NB4 (cell line): ENCODE measurements at regions not wholly inside any gene's neighbourhood (a gene's known extent, or its start where the extent isn't known, plus 50 kb on each side); places are given as distances from the start of the nearest gene placed in this dataset.

ENCODE experiments used
- POLR2A ChIP-seq: IDR thresholded peaks from 2 replicates; pipeline ENCODE4 v1.6.1; 2011; ENCODE audit warnings: mild to moderate bottlenecking; ENCODE audit not compliant: insufficient read length; ENCODE audit errors: extremely low read depth
- TF ChIP-seq, protein P1 (sequence below): IDR thresholded peaks from one replicate; pipeline ENCODE4 v1.5.1; 2012; ENCODE audit warnings: low read depth, low read length
- TF ChIP-seq, protein P2 (sequence below): IDR thresholded peaks from 2 replicates; pipeline ENCODE4 v1.6.1; 2011; ENCODE audit warnings: low read depth, low read length

DNA sequence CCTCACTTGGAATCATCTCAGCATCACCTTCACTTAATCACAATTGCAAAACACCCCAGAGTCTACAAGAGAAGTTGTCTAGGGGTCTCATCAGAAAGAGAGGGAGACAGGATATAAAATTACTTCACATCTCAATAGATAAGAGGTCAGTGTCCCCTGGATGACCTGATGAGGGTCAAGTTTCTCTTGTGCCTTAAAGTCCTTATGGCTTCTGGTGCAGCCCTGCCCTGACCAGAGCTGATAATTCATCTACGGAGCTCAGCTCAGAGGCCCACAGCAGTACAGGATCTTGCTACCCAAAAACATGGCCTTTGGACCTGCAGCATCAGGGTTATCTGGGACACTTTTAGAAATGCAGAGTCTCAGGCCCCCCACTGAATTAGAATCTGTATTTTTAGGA is 111.1 kb upstream of the GLI3 start:
- TF ChIP-seq, protein P1, sequence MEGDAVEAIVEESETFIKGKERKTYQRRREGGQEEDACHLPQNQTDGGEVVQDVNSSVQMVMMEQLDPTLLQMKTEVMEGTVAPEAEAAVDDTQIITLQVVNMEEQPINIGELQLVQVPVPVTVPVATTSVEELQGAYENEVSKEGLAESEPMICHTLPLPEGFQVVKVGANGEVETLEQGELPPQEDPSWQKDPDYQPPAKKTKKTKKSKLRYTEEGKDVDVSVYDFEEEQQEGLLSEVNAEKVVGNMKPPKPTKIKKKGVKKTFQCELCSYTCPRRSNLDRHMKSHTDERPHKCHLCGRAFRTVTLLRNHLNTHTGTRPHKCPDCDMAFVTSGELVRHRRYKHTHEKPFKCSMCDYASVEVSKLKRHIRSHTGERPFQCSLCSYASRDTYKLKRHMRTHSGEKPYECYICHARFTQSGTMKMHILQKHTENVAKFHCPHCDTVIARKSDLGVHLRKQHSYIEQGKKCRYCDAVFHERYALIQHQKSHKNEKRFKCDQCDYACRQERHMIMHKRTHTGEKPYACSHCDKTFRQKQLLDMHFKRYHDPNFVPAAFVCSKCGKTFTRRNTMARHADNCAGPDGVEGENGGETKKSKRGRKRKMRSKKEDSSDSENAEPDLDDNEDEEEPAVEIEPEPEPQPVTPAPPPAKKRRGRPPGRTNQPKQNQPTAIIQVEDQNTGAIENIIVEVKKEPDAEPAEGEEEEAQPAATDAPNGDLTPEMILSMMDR = no peak
- TF ChIP-seq POLR2A = no peak
- TF ChIP-seq, protein P2, sequence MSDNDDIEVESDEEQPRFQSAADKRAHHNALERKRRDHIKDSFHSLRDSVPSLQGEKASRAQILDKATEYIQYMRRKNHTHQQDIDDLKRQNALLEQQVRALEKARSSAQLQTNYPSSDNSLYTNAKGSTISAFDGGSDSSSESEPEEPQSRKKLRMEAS = no peak
